DOHH2 (cell line): ENCODE measurements at regions not wholly inside any gene's neighbourhood (a gene's known extent, or its start where the extent isn't known, plus 50 kb on each side); places are given as distances from the start of the nearest gene placed in this dataset.

Experiments used
- EZH2phosphoT487 ChIP-seq: fragments of 200-600 bp; sonication (generic); IDR thresholded peaks from 2 replicates; pipeline ENCODE4 v1.6.1; 2017; ENCODE audit warnings: borderline replicate concordance, mild to moderate bottlenecking, antibody characterized with exemption, low read length, moderate library complexity, mixed read lengths
- TF ChIP-seq, protein P1 (sequence below): fragments of 200-600 bp; sonication (generic); IDR thresholded peaks from one replicate; pipeline ENCODE4 v1.5.1; 2014; ENCODE audit warnings: antibody characterized with exemption, mild to moderate bottlenecking, low read depth, low read length; ENCODE audit not compliant: poor library complexity, severe bottlenecking

- TF ChIP-seq, protein P1, sequence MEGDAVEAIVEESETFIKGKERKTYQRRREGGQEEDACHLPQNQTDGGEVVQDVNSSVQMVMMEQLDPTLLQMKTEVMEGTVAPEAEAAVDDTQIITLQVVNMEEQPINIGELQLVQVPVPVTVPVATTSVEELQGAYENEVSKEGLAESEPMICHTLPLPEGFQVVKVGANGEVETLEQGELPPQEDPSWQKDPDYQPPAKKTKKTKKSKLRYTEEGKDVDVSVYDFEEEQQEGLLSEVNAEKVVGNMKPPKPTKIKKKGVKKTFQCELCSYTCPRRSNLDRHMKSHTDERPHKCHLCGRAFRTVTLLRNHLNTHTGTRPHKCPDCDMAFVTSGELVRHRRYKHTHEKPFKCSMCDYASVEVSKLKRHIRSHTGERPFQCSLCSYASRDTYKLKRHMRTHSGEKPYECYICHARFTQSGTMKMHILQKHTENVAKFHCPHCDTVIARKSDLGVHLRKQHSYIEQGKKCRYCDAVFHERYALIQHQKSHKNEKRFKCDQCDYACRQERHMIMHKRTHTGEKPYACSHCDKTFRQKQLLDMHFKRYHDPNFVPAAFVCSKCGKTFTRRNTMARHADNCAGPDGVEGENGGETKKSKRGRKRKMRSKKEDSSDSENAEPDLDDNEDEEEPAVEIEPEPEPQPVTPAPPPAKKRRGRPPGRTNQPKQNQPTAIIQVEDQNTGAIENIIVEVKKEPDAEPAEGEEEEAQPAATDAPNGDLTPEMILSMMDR, result no peak
- no peak for TF ChIP-seq EZH2phosphoT487
These were observed 143.5 kb downstream of the MIAT start for GRCh38 chr22:26800858-26801257.
